ENCODE measurements at regions not wholly inside any gene's neighbourhood (a gene's known extent, or its start where the extent isn't known, plus 50 kb on each side); places are given as distances from the start of the nearest gene placed in this dataset.

DNA sequence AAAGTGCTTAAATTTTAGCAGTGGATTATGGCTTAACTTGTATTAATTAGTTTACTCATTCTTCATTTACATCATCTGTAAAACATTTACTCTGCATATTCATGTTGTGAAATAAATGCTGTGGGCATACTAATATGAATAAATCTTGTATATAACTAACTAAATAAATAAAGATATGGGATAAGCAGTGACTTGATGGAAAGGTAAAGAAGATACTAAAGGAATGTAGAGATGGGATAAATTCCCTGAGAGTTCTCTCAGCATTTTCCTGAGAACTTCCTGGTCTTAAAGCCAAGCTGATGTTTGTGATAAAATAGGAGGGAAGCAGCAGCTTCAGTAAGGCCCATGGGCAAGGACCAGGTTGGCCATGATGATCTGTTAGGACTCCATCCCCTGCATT is 652.1 kb downstream of the RNF144B start:
- Histone ChIP-seq H3K4me1 (ENCODE audit: control insufficient read depth, insufficient read depth, low read length) (no peaks in the 10 kb centered on the region), H3K4me2 (ENCODE audit: low read depth, low read length) (no peak overlapping the region), H3K27me3 (ENCODE audit: control insufficient read depth, insufficient read depth, low read length) (no peaks in the 10 kb centered on the region), H2BK15ac (ENCODE audit: low read depth, low read length) (no peak overlapping the region), H3K9me3 (ENCODE audit: control insufficient read depth, insufficient read depth, low read length) (peaks cover 2% of the 10 kb centered on the region; the same call in 1 of the 2 replicates), H3K9me1 (ENCODE audit: insufficient read depth, low read length) (no peaks in the 10 kb centered on the region), H3K79me1 (ENCODE audit: low read depth in 1 of 2, low read length in 2 of 2) (no peaks in the 10 kb centered on the region), H3K4me3 (ENCODE audit: insufficient read depth, low read depth, low read length) (no peak overlapping the region), H2AFZ (replicated peaks; ENCODE audit: low read length, poor library complexity) (no peak overlapping the region), H3K36me3 (ENCODE audit: control insufficient read depth, insufficient read depth, low read length) (no peaks in the 10 kb centered on the region), H3K56ac (ENCODE audit: extremely low read depth, insufficient read depth, low read length) (no peak overlapping the region), H3K9ac (ENCODE audit: low read depth, low read length) (no peak overlapping the region), H3K27ac (ENCODE audit: insufficient read depth, low read length) (no peak overlapping the region), H4K8ac (ENCODE audit: low read depth in 2 of 2, low read length in 2 of 2) (no peak overlapping the region), H2AK5ac (ENCODE audit: low read depth, low read length) (no peak overlapping the region), H3K23ac (ENCODE audit: low read depth, low read length) (no peak overlapping the region), H2AK9ac (replicated peaks; ENCODE audit: low read depth, low read length, poor library complexity) (no peak overlapping the region), H4K91ac (ENCODE audit: insufficient read depth, low read depth, low read length) (no peak overlapping the region), H2BK5ac (ENCODE audit: low read depth, low read length, poor library complexity, severe bottlenecking) (no peak overlapping the region), H2BK20ac (ENCODE audit: low read depth, low read length) (no peak overlapping the region), H3K4ac (ENCODE audit: low read depth, low read length) (no peak overlapping the region), H4K20me1 (ENCODE audit: insufficient read depth, low read length) (no peaks in the 10 kb centered on the region), H3K14ac (replicated peaks; ENCODE audit: low read depth, low read length) (no peak overlapping the region), H3K18ac (ENCODE audit: low read depth, low read length) (no peak overlapping the region), H2BK120ac (ENCODE audit: low read depth, low read length) (no peak overlapping the region), H4K5ac (ENCODE audit: low read depth, low read length) (no peak overlapping the region)
- POLR2A ChIA-PET (ENCODE audit: unreplicated experiment): no interaction called here
- CTCF ChIA-PET: no interaction called here
- BruUV-seq (replicated peaks): no TSS peak
- in situ Hi-C loops (cut with MboI; ENCODE audit: low sequenced_read_pairs) (no loop called here), dilution Hi-C loops (cut with HindIII; ENCODE audit: low sequenced_read_pairs, unreplicated experiment) (no loop called here), intact Hi-C loops (cut with micrococcal nuclease) (no loop called here)
- ATAC-seq (ENCODE audit: low read depth) (no peak), DNase-seq (no peak)
- no peak for TF ChIP-seq MXI1 (IDR thresholded peaks at IDR 0.05; ENCODE audit: borderline replicate concordance, low read depth, low read length)
- no peak for TF ChIP-seq RFX5 (IDR thresholded peaks at IDR 0.05; ENCODE audit: low read depth, low read length)
- TF ChIP-seq POLR2A (IDR thresholded peaks at IDR 0.05; ENCODE audit: low read depth, low read length): no peak
- TF ChIP-seq, protein P1, sequence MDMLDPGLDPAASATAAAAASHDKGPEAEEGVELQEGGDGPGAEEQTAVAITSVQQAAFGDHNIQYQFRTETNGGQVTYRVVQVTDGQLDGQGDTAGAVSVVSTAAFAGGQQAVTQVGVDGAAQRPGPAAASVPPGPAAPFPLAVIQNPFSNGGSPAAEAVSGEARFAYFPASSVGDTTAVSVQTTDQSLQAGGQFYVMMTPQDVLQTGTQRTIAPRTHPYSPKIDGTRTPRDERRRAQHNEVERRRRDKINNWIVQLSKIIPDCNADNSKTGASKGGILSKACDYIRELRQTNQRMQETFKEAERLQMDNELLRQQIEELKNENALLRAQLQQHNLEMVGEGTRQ (IDR thresholded peaks at IDR 0.05; ENCODE audit: low read depth, low read length): no peak
- TF ChIP-seq, protein P2, sequence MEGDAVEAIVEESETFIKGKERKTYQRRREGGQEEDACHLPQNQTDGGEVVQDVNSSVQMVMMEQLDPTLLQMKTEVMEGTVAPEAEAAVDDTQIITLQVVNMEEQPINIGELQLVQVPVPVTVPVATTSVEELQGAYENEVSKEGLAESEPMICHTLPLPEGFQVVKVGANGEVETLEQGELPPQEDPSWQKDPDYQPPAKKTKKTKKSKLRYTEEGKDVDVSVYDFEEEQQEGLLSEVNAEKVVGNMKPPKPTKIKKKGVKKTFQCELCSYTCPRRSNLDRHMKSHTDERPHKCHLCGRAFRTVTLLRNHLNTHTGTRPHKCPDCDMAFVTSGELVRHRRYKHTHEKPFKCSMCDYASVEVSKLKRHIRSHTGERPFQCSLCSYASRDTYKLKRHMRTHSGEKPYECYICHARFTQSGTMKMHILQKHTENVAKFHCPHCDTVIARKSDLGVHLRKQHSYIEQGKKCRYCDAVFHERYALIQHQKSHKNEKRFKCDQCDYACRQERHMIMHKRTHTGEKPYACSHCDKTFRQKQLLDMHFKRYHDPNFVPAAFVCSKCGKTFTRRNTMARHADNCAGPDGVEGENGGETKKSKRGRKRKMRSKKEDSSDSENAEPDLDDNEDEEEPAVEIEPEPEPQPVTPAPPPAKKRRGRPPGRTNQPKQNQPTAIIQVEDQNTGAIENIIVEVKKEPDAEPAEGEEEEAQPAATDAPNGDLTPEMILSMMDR (conservative IDR thresholded peaks at IDR 0.05; ENCODE audit: low read depth, low read length): no peak
- no peak for TF ChIP-seq BHLHE40 (IDR thresholded peaks at IDR 0.05; ENCODE audit: low read depth, low read length)
- TF ChIP-seq FOS (IDR thresholded peaks at IDR 0.05; ENCODE audit: low read depth, low read length): no peak
- TF ChIP-seq NFE2L2 (IDR thresholded peaks at IDR 0.05; ENCODE audit: low read depth, low read length): no peak
- TF ChIP-seq SMC3 (IDR thresholded peaks at IDR 0.05; ENCODE audit: low read depth, low read length): no peak
- TF ChIP-seq RAD21 (IDR thresholded peaks at IDR 0.05; ENCODE audit: low read length): no peak
- TF ChIP-seq MAFK (IDR thresholded peaks at IDR 0.05; ENCODE audit: low read depth, low read length): no peak
- no peak for TF ChIP-seq CEBPB (IDR thresholded peaks at IDR 0.05; ENCODE audit: low read depth, low read length)
- TF ChIP-seq MAZ (IDR thresholded peaks at IDR 0.05; ENCODE audit: borderline replicate concordance, low read depth, low read length): no peak
- TF ChIP-seq RCOR1 (IDR thresholded peaks at IDR 0.05; ENCODE audit: insufficient replicate concordance, low read length): no peak

Measured in IMR-90 (cell line).